Endothelial cell (in vitro differentiated cells): ENCODE measurements at regions not wholly inside any gene's neighbourhood (a gene's known extent, or its start where the extent isn't known, plus 50 kb on each side); places are given as distances from the start of the nearest gene placed in this dataset.

Source experiments
- DNase-seq: peaks from one replicate; pipeline ENCODE4 v3.0.0; 2021; ENCODE audit warnings: low spot score
- H3K27ac Mint-ChIP-seq: one replicate; pipeline ENCODE4 v1.8.0; 2021; ENCODE audit warnings: mixed read lengths, inconsistent platforms; ENCODE audit not compliant: unreplicated experiment
- H3K27me3 Mint-ChIP-seq: one replicate; pipeline ENCODE4 v1.8.0; 2021; ENCODE audit warnings: mild to moderate bottlenecking, moderate library complexity, mixed read lengths, inconsistent platforms; ENCODE audit not compliant: unreplicated experiment
- H3K36me3 Mint-ChIP-seq: one replicate; pipeline ENCODE4 v1.8.0; 2021; ENCODE audit warnings: mild to moderate bottlenecking, low read depth, mixed read lengths, inconsistent platforms; ENCODE audit not compliant: unreplicated experiment
- H3K4me1 Mint-ChIP-seq: one replicate; pipeline ENCODE4 v1.8.0; 2021; ENCODE audit warnings: mild to moderate bottlenecking, mixed read lengths, inconsistent platforms; ENCODE audit not compliant: unreplicated experiment
- H3K4me3 Mint-ChIP-seq: one replicate; pipeline ENCODE4 v1.8.0; 2021; ENCODE audit warnings: mild to moderate bottlenecking, mixed read lengths, inconsistent platforms; ENCODE audit not compliant: unreplicated experiment
- H3K9me3 Mint-ChIP-seq: one replicate; pipeline ENCODE4 v1.8.0; 2021; ENCODE audit warnings: mixed read lengths, inconsistent platforms; ENCODE audit not compliant: unreplicated experiment
- CTCF ChIP-seq: fragments of 200-600 bp; sonication (generic); IDR thresholded peaks from one replicate; pipeline ENCODE4 v1.5.0; 2021; ENCODE audit warnings: antibody characterized with exemption; ENCODE audit not compliant: unreplicated experiment

GRCh38 chr6:40743690-40744446 lies 156.7 kb upstream of the LRFN2 start:
- no peak for DNase-seq
- H3K4me3 Mint-ChIP-seq = no peak overlapping the region
- H3K27ac Mint-ChIP-seq = no peak overlapping the region
- peaks cover 16% of the 10 kb centered on the region for H3K4me1 Mint-ChIP-seq
- H3K9me3 Mint-ChIP-seq = no peaks in the 10 kb centered on the region
- H3K36me3 Mint-ChIP-seq = no peaks in the 10 kb centered on the region
- peaks cover 1% of the 10 kb centered on the region for H3K27me3 Mint-ChIP-seq
- no peak for TF ChIP-seq CTCF

DNA sequence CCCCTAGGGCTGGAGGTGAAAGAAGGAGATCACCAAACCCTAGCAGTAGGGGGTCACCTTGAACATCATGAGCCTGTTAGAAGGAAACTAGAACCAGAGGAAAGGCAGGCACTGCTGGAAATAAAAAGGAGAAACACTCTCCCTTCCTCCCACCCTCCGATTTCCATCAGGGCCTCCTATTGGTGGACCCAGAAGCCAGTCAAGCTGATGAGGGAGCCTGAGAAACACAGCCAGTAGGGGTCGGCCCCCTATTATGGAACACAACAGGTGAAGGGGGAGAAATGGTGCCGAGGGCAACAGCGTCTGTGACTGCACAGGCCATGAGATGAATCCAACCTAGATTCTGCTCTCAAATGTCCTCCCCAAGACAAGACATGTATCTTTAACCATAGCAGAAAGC lies 156.1 kb upstream of the LRFN2 start:
- Mint-ChIP-seq H3K4me1 (peaks cover 16% of the 10 kb centered on the region), H3K4me3 (no peak overlapping the region), H3K36me3 (no peaks in the 10 kb centered on the region), H3K27ac (no peak overlapping the region), H3K9me3 (no peaks in the 10 kb centered on the region), H3K27me3 (peaks cover 1% of the 10 kb centered on the region)
- no peak for DNase-seq
- no peak for TF ChIP-seq CTCF

DNA sequence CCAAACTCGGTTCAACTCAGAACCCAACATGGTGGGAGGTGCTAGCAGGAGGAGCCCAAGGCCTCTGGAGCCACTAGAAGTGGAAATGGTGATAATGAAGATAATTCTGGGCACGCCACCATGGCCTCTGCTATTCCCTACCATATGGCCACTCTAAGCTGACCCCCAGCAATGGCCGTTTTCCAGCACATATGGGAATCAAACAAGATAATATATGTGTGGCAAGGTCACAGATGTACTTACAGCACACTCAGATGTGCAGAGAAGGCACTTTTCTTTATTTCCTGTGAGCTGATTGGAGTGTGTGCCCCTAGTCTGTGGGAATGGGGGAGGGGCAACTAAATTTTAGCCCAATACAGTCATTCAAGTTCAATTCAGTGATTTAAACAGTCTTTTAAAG lies 153.4 kb upstream of the LRFN2 start:
- H3K36me3 Mint-ChIP-seq = no peaks in the 10 kb centered on the region

DNA sequence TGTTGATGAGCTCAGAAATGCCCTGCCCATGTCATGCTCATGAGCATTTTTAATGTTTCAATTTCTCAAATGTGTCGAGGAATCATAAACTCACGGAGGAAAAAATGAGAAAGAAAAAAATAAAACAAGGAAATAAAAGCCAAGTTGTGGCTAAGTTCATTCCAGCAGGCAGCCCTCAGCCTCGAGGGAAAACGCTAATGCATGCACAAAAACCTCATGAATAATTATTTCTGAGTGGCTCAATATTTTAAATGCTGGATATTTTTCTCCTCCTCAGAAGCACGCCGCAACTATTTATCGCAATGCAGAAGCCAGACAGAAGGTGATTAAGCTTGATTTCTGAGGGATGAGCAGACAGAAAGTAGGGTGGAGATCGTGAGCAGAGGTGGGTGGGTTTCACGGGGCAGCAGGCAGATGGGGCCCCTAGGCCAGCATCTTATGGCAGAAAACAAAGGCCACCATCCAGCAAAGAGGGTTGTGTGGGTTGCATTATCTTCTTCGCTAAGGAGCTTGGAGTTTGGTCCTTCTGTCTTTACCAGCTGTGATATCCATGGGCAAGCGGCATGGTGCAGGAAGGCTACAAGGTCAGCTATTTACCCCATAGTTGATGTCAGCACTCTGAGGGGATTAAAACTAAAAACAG lies 151.5 kb upstream of the LRFN2 start:
- H3K4me3 Mint-ChIP-seq = no peak overlapping the region
- no peaks in the 10 kb centered on the region for H3K36me3 Mint-ChIP-seq
- no peak for DNase-seq
- H3K27ac Mint-ChIP-seq = no peak overlapping the region
- H3K27me3 Mint-ChIP-seq = no peaks in the 10 kb centered on the region
- TF ChIP-seq CTCF = no peak
- peaks cover 4% of the 10 kb centered on the region for H3K4me1 Mint-ChIP-seq
- no peaks in the 10 kb centered on the region for H3K9me3 Mint-ChIP-seq

More for the DNA sequence above, 153.4 kb upstream of the LRFN2 start:
- H3K4me1 Mint-ChIP-seq = peaks cover 16% of the 10 kb centered on the region
- H3K27me3 Mint-ChIP-seq = no peaks in the 10 kb centered on the region
- no peak for DNase-seq
- no peak overlapping the region for H3K4me3 Mint-ChIP-seq
- no peak overlapping the region for H3K27ac Mint-ChIP-seq
- no peaks in the 10 kb centered on the region for H3K9me3 Mint-ChIP-seq
- no peak for TF ChIP-seq CTCF

GRCh38 chr6:40735521-40735920 lies 148.4 kb upstream of the LRFN2 start:
- H3K9me3 Mint-ChIP-seq = no peaks in the 10 kb centered on the region
- TF ChIP-seq CTCF = no peak

More at GRCh38 chr6:40735521-40735920, 148.4 kb upstream of the LRFN2 start:
- H3K4me3 Mint-ChIP-seq = no peak overlapping the region
- H3K27me3 Mint-ChIP-seq = no peaks in the 10 kb centered on the region
- H3K4me1 Mint-ChIP-seq = no peaks in the 10 kb centered on the region
- no peaks in the 10 kb centered on the region for H3K36me3 Mint-ChIP-seq
- no peak for DNase-seq
- no peak overlapping the region for H3K27ac Mint-ChIP-seq
